Testis (tissue), 2 donors: ENCODE measurements at regions not wholly inside any gene's neighbourhood (a gene's known extent, or its start where the extent isn't known, plus 50 kb on each side); places are given as distances from the start of the nearest gene placed in this dataset.

Experiments used
- DNase-seq: peaks from one replicate; pipeline ENCODE4 v3.0.0-alpha.2; 2019
- H3K27ac ChIP-seq, 2 donors: fragments of 200-600 bp; sonication (generic); one replicate each; pipeline ENCODE4 v1.5.1; 2019
- H3K27me3 ChIP-seq: fragments of 200-600 bp; sonication (generic); one replicate; pipeline ENCODE4 v1.5.1; 2019
- H3K36me3 ChIP-seq: fragments of 200-600 bp; sonication (generic); one replicate; pipeline ENCODE4 v1.5.1; 2017; ENCODE audit warnings: low read depth; ENCODE audit errors: missing control alignments
- H3K4me1 ChIP-seq: fragments of 200-600 bp; sonication (generic); one replicate; pipeline ENCODE4 v1.5.1; 2019
- H3K4me3 ChIP-seq, 2 donors: fragments of 200-600 bp; sonication (generic); one replicate each; pipeline ENCODE4 v1.5.1; 2017 to 2019
- H3K9me3 ChIP-seq: fragments of 200-600 bp; sonication (generic); one replicate; pipeline ENCODE4 v1.5.1; 2017
- POLR2A ChIP-seq: fragments of 450-650 bp; IDR thresholded peaks from one replicate; pipeline ENCODE4 v1.6.1; 2017; ENCODE audit warnings: antibody characterized with exemption, mild to moderate bottlenecking, moderate library complexity
- WGBS, 2 donors: methylation state at CpG; one replicate each; pipeline ENCODE4 v1.1.5; 2018; 5-methylcytosine and 5-hydroxymethylcytosine counted together
- intact Hi-C: fragments of 100-400 bp; cut with DNase I; formaldehyde crosslinking; loops from one replicate; pipeline ENCODE4 v1.15.1; 2023; ENCODE audit warnings: low total_unique reads
- TF ChIP-seq, protein P1 (sequence below), 3 experiments: fragments of 450-650 bp in 2 of 3; fragments of 200-600 bp in 1 of 3; sonication (generic) in 1 of 3; IDR thresholded peaks; one replicate each; pipeline ENCODE4 v1.5.1; 2016 to 2019; ENCODE audit warnings: antibody characterized with exemption in 3 of 3, mild to moderate bottlenecking in 2 of 3, moderate library complexity in 1 of 3

DNA sequence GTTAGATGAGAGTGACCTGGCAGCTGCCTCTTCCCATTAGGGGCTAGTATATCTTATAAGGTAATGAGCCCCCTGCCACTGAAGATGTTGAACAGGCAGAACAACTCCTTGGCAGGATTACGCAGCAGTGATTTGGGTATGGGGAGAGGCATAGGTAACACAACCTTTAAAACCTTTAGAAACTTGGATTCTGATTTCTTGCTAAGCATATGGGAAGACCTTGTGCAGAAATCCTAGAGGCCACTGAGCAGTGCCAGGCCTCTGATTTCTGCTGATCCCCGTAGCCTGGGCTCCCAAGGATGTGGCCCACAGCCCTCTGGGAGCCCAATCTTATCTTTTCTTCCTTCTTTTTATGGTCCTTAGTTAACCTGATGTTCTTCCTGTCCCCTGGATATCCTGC, 237.9 kb upstream of the ROPN1 start:
- Histone ChIP-seq H3K4me3 (no peak overlapping the region), H3K27me3 (no peaks in the 10 kb centered on the region), H3K27ac (no peak overlapping the region), H3K4me1 (no peaks in the 10 kb centered on the region), H3K36me3 (no peaks in the 10 kb centered on the region), H3K9me3 (no peaks in the 10 kb centered on the region)
- TF ChIP-seq, protein P1, sequence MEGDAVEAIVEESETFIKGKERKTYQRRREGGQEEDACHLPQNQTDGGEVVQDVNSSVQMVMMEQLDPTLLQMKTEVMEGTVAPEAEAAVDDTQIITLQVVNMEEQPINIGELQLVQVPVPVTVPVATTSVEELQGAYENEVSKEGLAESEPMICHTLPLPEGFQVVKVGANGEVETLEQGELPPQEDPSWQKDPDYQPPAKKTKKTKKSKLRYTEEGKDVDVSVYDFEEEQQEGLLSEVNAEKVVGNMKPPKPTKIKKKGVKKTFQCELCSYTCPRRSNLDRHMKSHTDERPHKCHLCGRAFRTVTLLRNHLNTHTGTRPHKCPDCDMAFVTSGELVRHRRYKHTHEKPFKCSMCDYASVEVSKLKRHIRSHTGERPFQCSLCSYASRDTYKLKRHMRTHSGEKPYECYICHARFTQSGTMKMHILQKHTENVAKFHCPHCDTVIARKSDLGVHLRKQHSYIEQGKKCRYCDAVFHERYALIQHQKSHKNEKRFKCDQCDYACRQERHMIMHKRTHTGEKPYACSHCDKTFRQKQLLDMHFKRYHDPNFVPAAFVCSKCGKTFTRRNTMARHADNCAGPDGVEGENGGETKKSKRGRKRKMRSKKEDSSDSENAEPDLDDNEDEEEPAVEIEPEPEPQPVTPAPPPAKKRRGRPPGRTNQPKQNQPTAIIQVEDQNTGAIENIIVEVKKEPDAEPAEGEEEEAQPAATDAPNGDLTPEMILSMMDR (IDR thresholded peaks at IDR 0.05): no peak
- TF ChIP-seq POLR2A: no peak
- no peak for DNase-seq
- 78% methylated on average over 2 of the region's 2 CpGs for WGBS, 2 donors
- intact Hi-C loops: no loop called here

DNA sequence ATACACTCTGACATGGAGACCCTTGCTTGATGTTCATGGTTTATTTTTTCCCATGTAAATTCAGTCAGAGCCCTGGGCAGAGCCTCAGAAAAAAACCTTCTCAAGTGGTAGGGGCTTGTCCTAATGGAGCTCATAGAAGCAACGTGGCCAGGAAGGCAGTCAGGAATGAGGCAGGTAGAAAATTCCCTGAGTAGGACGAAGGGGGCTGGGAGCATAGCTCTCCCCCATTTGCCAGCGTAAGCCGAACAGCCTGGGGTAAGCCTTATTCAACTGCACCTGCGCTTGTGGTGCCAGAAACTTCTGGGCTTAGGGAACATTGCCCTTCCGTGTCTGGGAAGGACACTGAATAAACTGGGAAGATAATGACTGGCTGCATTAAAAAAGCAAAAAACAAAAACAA, 238.5 kb upstream of the ROPN1 start:
- Histone ChIP-seq H3K9me3 (no peaks in the 10 kb centered on the region), H3K27me3 (no peaks in the 10 kb centered on the region), H3K36me3 (no peaks in the 10 kb centered on the region), H3K4me1 (no peaks in the 10 kb centered on the region), H3K4me3 (no peak overlapping the region), H3K27ac (no peak overlapping the region)
- TF ChIP-seq, protein P1 (IDR thresholded peaks at IDR 0.05): no peak
- no peak for TF ChIP-seq POLR2A
- DNase-seq: no peak
- 81% methylated on average over 6 of the region's 6 CpGs for WGBS, 2 donors
- intact Hi-C loops: no loop called here

DNA sequence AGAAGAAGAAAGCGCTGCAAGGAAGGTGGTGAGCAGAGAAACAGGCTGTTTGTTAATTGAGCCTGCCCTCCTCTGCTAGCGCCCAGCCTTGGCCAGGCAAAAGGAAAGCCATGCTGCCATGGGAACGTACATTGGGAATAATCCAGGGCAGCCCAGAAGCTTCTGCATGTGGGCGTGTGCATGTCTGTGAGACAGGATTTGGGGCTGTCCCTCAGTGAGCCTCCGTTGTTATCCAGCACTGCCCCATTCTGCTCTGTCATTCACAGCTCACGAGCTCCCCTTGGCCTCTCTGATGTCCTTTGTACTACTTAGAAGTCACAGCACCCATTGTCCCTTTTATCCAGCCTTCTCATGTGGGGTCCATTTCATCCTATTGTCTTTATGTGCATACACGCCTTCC, 239.1 kb upstream of the ROPN1 start:
- 80 to 81% methylated on average over 7 of the region's 7 CpGs for WGBS, 2 donors
- no peaks in the 10 kb centered on the region for H3K36me3 ChIP-seq
- no peak overlapping the region for H3K27ac ChIP-seq
- no peak for TF ChIP-seq POLR2A
- TF ChIP-seq, protein P1 (IDR thresholded peaks at IDR 0.05): no peak
- H3K4me1 ChIP-seq: no peaks in the 10 kb centered on the region
- DNase-seq: no peak
- no peaks in the 10 kb centered on the region for H3K27me3 ChIP-seq
- H3K4me3 ChIP-seq: no peak overlapping the region
- no peaks in the 10 kb centered on the region for H3K9me3 ChIP-seq
- intact Hi-C loops: no loop called here

DNA sequence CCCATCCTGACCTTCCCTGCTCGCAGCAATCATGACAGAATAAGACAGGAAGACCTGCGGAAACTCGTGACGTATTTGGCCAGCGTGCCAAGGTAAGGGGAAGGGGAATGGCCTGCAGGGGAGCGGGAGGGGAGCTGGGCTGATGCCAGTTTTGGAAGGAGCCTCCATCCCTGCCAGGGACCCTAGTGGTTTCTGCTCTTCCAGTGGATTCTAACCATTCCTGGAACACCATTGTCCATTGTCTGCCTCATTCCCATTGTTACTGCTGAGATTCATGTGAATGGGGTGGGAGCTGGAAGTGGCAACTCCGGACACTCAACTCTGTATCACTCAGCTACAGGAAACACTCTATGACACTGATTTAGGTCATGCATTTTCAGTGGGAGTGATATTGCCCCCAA, 242.9 kb upstream of the ROPN1 start:
- whole genome bisulfite sequencing, 2 donors: 88 to 92% methylated on average over 7 of the region's 7 CpGs
- Histone ChIP-seq H3K27ac (no peak overlapping the region), H3K4me3 (no peak overlapping the region), H3K9me3 (no peaks in the 10 kb centered on the region), H3K36me3 (no peaks in the 10 kb centered on the region), H3K4me1 (no peaks in the 10 kb centered on the region), H3K27me3 (no peaks in the 10 kb centered on the region)
- intact Hi-C loops: no loop called here
- no peak for DNase-seq
- TF ChIP-seq, protein P1 (IDR thresholded peaks at IDR 0.05): no peak
- TF ChIP-seq POLR2A: no peak

DNA sequence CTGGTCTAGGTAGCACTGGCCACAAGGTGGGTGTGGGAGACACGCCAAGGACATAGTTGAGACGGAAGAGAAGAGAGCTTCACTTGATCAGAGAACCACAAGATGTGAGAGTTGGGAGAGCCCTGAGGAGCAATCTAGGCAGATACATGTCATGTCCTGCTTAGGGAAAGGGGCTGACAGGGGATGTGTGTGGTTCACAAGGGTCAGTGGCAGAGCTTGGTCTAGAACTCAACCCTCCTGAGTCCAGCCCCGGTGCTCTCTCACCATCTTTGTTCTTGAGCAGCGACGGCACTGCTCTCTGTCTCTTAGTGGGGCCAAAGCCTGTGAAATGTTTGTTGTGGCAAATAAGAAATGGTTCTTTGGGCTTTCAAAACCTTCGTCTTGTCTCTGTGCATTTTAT, 243.5 kb upstream of the ROPN1 start:
- no peak overlapping the region for H3K4me3 ChIP-seq
- DNase-seq: no peak
- no peaks in the 10 kb centered on the region for H3K27me3 ChIP-seq
- intact Hi-C loops: no loop called here
- no peaks in the 10 kb centered on the region for H3K36me3 ChIP-seq
- TF ChIP-seq POLR2A: no peak
- TF ChIP-seq, protein P1 (IDR thresholded peaks at IDR 0.05): no peak
- no peak overlapping the region for H3K27ac ChIP-seq
- WGBS, 2 donors: 93% methylated on average over 6 of the region's 6 CpGs
- no peaks in the 10 kb centered on the region for H3K9me3 ChIP-seq
- no peaks in the 10 kb centered on the region for H3K4me1 ChIP-seq
